Neuronal stem cell (in vitro differentiated cells): ENCODE measurements at regions not wholly inside any gene's neighbourhood (a gene's known extent, or its start where the extent isn't known, plus 50 kb on each side); places are given as distances from the start of the nearest gene placed in this dataset.

Source experiments
- DNase-seq: peaks from one replicate; pipeline ENCODE4 v3.0.0-alpha.2; 2013; ENCODE audit warnings: low spot score
- H2AFZ ChIP-seq: one replicate; pipeline ENCODE4 v1.6.1; 2013; ENCODE audit warnings: mild to moderate bottlenecking, low read length, inconsistent platforms
- H2AK5ac ChIP-seq: 2 replicates; pipeline ENCODE4 v1.6.1; 2013; ENCODE audit warnings: low read depth, mild to moderate bottlenecking, inconsistent platforms, low read length, moderate library complexity, mixed read lengths
- H2BK120ac ChIP-seq: 2 replicates; pipeline ENCODE4 v1.6.1; 2013; ENCODE audit warnings: low read depth, mild to moderate bottlenecking, inconsistent platforms, low read length, moderate library complexity, mixed read lengths
- H2BK12ac ChIP-seq: one replicate; pipeline ENCODE4 v1.6.1; 2013; ENCODE audit warnings: low read length, inconsistent platforms
- H2BK15ac ChIP-seq: 2 replicates; pipeline ENCODE4 v1.6.1; 2013; ENCODE audit warnings: mild to moderate bottlenecking, low read length, inconsistent platforms, mixed read lengths
- H2BK5ac ChIP-seq: one replicate; pipeline ENCODE4 v1.6.1; 2013; ENCODE audit warnings: inconsistent platforms, mild to moderate bottlenecking, low read length, moderate library complexity
- H3K14ac ChIP-seq: one replicate; pipeline ENCODE4 v1.6.1; 2013; ENCODE audit warnings: low read length, inconsistent platforms
- H3K18ac ChIP-seq: 2 replicates; pipeline ENCODE4 v1.6.1; 2013; ENCODE audit warnings: low read length, inconsistent platforms
- H3K23ac ChIP-seq: 2 replicates; pipeline ENCODE4 v1.6.1; 2013; ENCODE audit warnings: low read depth, mild to moderate bottlenecking, mixed read lengths, low read length, inconsistent platforms; ENCODE audit not compliant: poor library complexity
- H3K27ac ChIP-seq: replicated peaks from 3 replicates; pipeline ENCODE4 v1.5.1; 2013; ENCODE audit warnings: low read length, inconsistent platforms
- H3K27me3 ChIP-seq, 3 experiments: 2 replicates each; pipeline ENCODE4 v1.6.1; 2013; ENCODE audit warnings: low read length in 3 of 3, mild to moderate bottlenecking in 2 of 3, inconsistent platforms in 1 of 3, low read depth in 1 of 3, mixed read lengths in 1 of 3, moderate library complexity in 1 of 3; ENCODE audit not compliant: control insufficient read depth in 3 of 3, insufficient read depth in 3 of 3
- H3K36me3 ChIP-seq, 2 donors: replicated peaks in 1 of 2; 2 replicates each; pipeline ENCODE4 v1.6.1; 2013; ENCODE audit warnings: low read length in 2 of 2; ENCODE audit not compliant: control insufficient read depth in 2 of 2, insufficient read depth in 2 of 2
- H3K4ac ChIP-seq: 2 replicates; pipeline ENCODE4 v1.6.1; 2013; ENCODE audit warnings: inconsistent platforms, mild to moderate bottlenecking, low read length, moderate library complexity
- H3K4me1 ChIP-seq, 2 donors: 1 replicate in 1 of 2; 2 replicates in 1 of 2; pipeline ENCODE4 v1.6.1; 2013; ENCODE audit warnings: low read length in 2 of 2, low read depth in 1 of 2; ENCODE audit not compliant: control insufficient read depth in 2 of 2, insufficient read depth in 1 of 2
- H3K4me2 ChIP-seq: one replicate; pipeline ENCODE4 v1.6.1; 2013; ENCODE audit warnings: mild to moderate bottlenecking, low read length, inconsistent platforms; ENCODE audit not compliant: insufficient read depth, poor library complexity, severe bottlenecking
- H3K4me3 ChIP-seq, 2 donors: 2 replicates each; pipeline ENCODE4 v1.5.1; 2013; ENCODE audit warnings: low read length in 2 of 2, mild to moderate bottlenecking in 2 of 2, inconsistent platforms in 1 of 2, moderate library complexity in 1 of 2
- H3K79me1 ChIP-seq: one replicate; pipeline ENCODE4 v1.6.1; 2013; ENCODE audit warnings: low read depth, mild to moderate bottlenecking, inconsistent platforms, low read length, moderate library complexity
- H3K9ac ChIP-seq: one replicate; pipeline ENCODE4 v1.6.1; 2013; ENCODE audit warnings: mild to moderate bottlenecking, low read depth, low read length, inconsistent platforms; ENCODE audit not compliant: poor library complexity
- H3K9me3 ChIP-seq, 2 donors: replicated peaks in 1 of 2; 2 replicates each; pipeline versions ENCODE3 to v1.6.1; 2013; ENCODE audit warnings: low read length in 2 of 2, mild to moderate bottlenecking in 2 of 2, inconsistent platforms in 1 of 2, low read depth in 1 of 2, mixed read lengths in 1 of 2, moderate library complexity in 1 of 2; ENCODE audit not compliant: control insufficient read depth in 2 of 2, insufficient read depth in 1 of 2
- H4K8ac ChIP-seq: one replicate; pipeline ENCODE4 v1.6.1; 2013; ENCODE audit warnings: low read depth, mild to moderate bottlenecking, inconsistent platforms, low read length, moderate library complexity
- H4K91ac ChIP-seq: one replicate; pipeline ENCODE4 v1.6.1; 2013; ENCODE audit warnings: low read length, low read depth, mild to moderate bottlenecking, inconsistent platforms; ENCODE audit not compliant: poor library complexity
- WGBS, 2 donors: extraction: QIAGEN DNeasy Blood & Tissue Kit; methylation state at CpG; one replicate each; pipeline ENCODE4 v1.1.7; 2013; ENCODE audit warnings: missing lambda C conversion rate in 2 of 2, mixed read lengths in 1 of 2; ENCODE audit not compliant: insufficient read length in 2 of 2, insufficient replicate concordance in 1 of 2; ENCODE audit errors: extremely low coverage in 2 of 2; 5-methylcytosine and 5-hydroxymethylcytosine counted together

DNA sequence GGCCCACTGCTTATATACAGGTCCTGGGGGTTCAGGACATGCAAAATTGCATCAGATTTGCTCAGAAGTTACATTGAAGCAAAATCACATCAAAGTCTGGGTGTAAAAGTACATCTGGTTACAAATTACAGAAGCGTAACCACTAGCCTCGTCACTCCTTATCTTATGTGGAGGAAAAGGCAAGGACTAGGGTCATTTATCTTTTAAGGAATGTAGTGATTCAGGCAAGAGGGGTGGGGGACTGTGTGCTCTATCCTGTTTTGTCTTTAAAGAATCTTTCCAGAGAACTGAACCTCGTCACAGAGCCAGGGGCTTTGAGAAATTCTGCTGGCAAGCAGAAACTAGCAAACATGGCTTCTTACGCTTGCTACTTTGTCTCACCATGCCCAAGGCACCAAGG is 61.1 kb upstream of the RAB4A start:
- no peak overlapping the region for H3K14ac ChIP-seq
- H2AFZ ChIP-seq = no peak overlapping the region
- DNase-seq = no peak
- peaks cover 0 to 11% (median 0%) of the 10 kb centered on the region in 3 experiments for H3K27me3 ChIP-seq
- no peaks in the 10 kb centered on the region for H3K36me3 ChIP-seq
- H3K9ac ChIP-seq = no peak overlapping the region
- no peak overlapping the region for H2BK12ac ChIP-seq
- H3K4me1 ChIP-seq = peaks cover 0 to 8% of the 10 kb centered on the region in 2 donors
- H3K4ac ChIP-seq = no peak overlapping the region
- no peak overlapping the region for H3K4me2 ChIP-seq
- H3K18ac ChIP-seq = no peak overlapping the region
- WGBS, 2 donors = no CpG with 5 or more reads among the region's 4 CpGs
- H4K91ac ChIP-seq = no peak overlapping the region
- no peak overlapping the region for H3K27ac ChIP-seq
- H2AK5ac ChIP-seq = no peak overlapping the region
- no peak overlapping the region for H4K8ac ChIP-seq
- H2BK120ac ChIP-seq = no peak overlapping the region
- no peak overlapping the region for H2BK15ac ChIP-seq
- H3K4me3 ChIP-seq = no peak overlapping the region
- no peak overlapping the region for H3K23ac ChIP-seq
- H2BK5ac ChIP-seq = no peak overlapping the region
- H3K9me3 ChIP-seq = peaks cover 0 to 3% of the 10 kb centered on the region in 2 donors
- H3K79me1 ChIP-seq = no peaks in the 10 kb centered on the region

DNA sequence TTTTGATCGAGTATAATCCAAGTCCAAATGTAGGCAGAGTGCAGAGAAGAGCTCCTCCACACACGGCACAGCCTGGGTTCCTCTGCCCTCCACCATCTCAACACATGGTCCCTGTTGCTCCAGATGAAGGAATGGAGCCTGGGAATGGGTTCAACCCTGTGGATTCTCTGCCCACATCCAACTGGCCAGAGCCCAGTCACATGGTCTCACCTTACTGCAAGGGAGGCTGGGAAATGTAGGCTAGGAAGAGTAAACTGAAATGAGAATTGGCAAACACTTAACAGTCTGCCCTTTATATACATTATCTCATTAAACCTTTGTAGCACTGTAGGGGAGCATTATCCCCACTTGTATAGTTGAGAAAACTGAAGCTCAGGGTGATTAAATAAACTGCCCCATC is 60.1 kb upstream of the RAB4A start:
- Histone ChIP-seq H3K4me3 (no peak overlapping the region), H2BK120ac (no peak overlapping the region), H2AK5ac (no peak overlapping the region), H3K14ac (no peak overlapping the region), H2BK5ac (no peak overlapping the region), H3K4me2 (no peak overlapping the region), H3K79me1 (no peaks in the 10 kb centered on the region), H2BK12ac (no peak overlapping the region), H3K9me3 (peaks cover 0 to 3% of the 10 kb centered on the region in 2 donors), H3K23ac (no peak overlapping the region), H3K27ac (no peak overlapping the region), H2BK15ac (no peak overlapping the region), H3K9ac (no peak overlapping the region), H3K27me3 (peaks cover 0 to 7% (median 0%) of the 10 kb centered on the region in 3 experiments), H3K18ac (no peak overlapping the region), H4K91ac (no peak overlapping the region), H2AFZ (no peak overlapping the region), H3K36me3 (no peaks in the 10 kb centered on the region), H4K8ac (no peak overlapping the region), H3K4me1 (no peaks in the 10 kb centered on the region), H3K4ac (no peak overlapping the region)
- DNase-seq = no peak
- no CpG with 5 or more reads among the region's 2 CpGs for WGBS, 2 donors

GRCh38 chr1:229213797-229214196 is 57.1 kb upstream of the RAB4A start:
- Histone ChIP-seq H3K9ac (no peak overlapping the region), H3K27ac (no peak overlapping the region), H3K4me3 (no peak overlapping the region), H2BK15ac (no peak overlapping the region), H4K8ac (no peak overlapping the region), H2BK5ac (no peak overlapping the region), H3K4ac (no peak overlapping the region), H3K27me3 (no peaks in the 10 kb centered on the region), H3K4me1 (no peaks in the 10 kb centered on the region), H2BK12ac (no peak overlapping the region), H3K36me3 (no peaks in the 10 kb centered on the region), H3K4me2 (no peak overlapping the region), H3K23ac (no peak overlapping the region), H2AK5ac (no peak overlapping the region), H2BK120ac (no peak overlapping the region), H3K18ac (no peak overlapping the region), H3K14ac (no peak overlapping the region), H4K91ac (no peak overlapping the region), H3K9me3 (peaks cover 0 to under 1% of the 10 kb centered on the region in 2 donors), H2AFZ (no peak overlapping the region), H3K79me1 (no peaks in the 10 kb centered on the region)
- no peak for DNase-seq
- WGBS, 2 donors = no CpG with 5 or more reads among the region's 2 CpGs

DNA sequence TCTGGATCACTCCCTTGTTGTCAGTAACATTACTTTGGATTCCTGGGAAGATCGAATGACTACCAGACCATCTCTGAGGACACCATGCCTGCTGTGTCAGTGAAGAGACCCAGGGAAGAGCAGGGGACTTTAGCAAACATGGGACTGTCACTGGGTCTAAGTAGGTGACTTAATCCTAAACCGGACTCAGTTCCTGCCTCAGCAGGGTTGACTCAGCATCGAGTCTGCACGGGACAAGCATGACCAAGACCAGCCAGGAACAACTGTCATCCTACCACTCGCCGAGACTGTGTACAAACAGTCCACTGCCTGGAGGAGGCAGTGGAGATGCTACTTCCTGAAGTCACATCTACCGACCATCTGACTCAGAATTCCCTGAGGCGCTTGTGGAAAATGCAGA is 53.2 kb upstream of the RAB4A start:
- Histone ChIP-seq H4K91ac (no peak overlapping the region), H3K36me3 (no peaks in the 10 kb centered on the region), H3K27me3 (no peaks in the 10 kb centered on the region), H3K23ac (no peak overlapping the region), H2AK5ac (no peak overlapping the region), H3K4me1 (no peaks in the 10 kb centered on the region), H3K4me3 (no peak overlapping the region), H3K4ac (no peak overlapping the region), H2AFZ (no peak overlapping the region), H3K18ac (no peak overlapping the region), H2BK12ac (no peak overlapping the region), H3K79me1 (no peaks in the 10 kb centered on the region), H3K14ac (no peak overlapping the region), H3K27ac (no peak overlapping the region), H4K8ac (no peak overlapping the region), H2BK5ac (no peak overlapping the region), H2BK120ac (no peak overlapping the region), H2BK15ac (no peak overlapping the region), H3K9me3 (no peaks in the 10 kb centered on the region), H3K9ac (no peak overlapping the region), H3K4me2 (no peak overlapping the region)
- no CpG with 5 or more reads among the region's 8 CpGs for WGBS, 2 donors
- no peak for DNase-seq
